HG03103 (cell line): ENCODE measurements at regions not wholly inside any gene's neighbourhood (a gene's known extent, or its start where the extent isn't known, plus 50 kb on each side); places are given as distances from the start of the nearest gene placed in this dataset.
"Not testable (repeated sequence)": the region's sequence is repeated elsewhere in the genome, so short reads cannot be mapped to it uniquely, and the experiment has no call there.

ENCODE experiments used
- ATAC-seq: cut with Tn5 transposase; IDR thresholded peaks from one replicate; pipeline ENCODE4 v1.9.1; 2021; ENCODE audit warnings: low read depth; ENCODE audit not compliant: unreplicated experiment

DNA sequence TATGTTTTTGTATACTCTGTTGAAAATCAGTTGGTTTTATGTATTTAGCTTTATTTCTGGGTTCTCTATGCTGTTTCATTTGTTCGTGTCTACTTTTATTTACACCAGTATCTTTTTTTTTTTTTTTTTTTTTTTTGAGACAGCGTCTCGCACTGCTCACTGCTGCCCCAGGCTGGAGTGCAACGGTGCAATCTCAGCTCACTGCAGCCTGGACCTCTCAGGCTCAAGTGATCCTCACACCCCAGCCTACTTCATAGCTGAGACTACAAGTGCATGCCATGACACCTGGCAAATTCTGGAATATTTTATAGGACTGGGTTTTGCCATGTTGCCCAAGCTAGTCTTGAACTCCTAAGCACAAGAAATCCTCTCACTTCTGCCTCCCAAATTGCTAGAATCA lies 869.4 kb upstream of the CDH6 start:
- ATAC-seq = no peak

DNA sequence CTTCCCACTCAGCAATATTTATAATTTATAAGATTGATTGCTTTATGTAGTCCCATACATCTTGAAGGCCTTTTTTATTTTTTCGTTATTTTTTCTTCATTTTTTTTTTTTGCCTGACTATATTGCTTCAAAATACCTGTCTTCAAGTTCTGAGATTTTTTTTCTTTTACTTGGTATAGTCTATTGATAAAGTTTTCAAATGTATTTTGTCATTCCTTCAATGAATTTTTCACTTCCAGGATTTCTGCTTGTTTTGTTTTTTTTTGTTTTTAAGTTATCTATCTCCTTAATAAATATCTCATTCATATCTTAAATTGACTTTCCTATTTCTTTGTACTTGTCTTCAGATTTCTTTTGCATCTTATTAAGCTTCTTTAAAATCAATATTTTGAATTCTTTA lies 905.6 kb upstream of the CDH6 start:
- no peak for ATAC-seq

DNA sequence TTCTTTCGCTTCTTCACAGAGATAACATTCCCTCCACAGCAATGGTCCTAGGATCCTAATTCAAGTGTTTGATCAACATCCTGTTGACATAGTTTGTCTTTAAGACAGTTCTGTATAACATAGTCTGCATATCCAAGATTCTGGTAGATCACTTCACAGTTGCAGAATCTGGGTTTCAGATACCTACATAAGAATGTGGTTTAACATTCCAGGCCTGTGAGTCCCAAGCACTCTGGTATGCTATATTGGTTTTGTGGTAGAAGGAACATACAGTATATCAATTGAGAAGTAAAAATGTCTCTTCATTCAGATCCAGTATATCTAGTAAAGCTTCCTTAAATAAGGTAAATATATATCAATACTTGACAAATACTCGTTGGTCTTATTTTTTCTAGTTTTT lies 914.2 kb upstream of the CDH6 start:
- no peak for ATAC-seq

DNA sequence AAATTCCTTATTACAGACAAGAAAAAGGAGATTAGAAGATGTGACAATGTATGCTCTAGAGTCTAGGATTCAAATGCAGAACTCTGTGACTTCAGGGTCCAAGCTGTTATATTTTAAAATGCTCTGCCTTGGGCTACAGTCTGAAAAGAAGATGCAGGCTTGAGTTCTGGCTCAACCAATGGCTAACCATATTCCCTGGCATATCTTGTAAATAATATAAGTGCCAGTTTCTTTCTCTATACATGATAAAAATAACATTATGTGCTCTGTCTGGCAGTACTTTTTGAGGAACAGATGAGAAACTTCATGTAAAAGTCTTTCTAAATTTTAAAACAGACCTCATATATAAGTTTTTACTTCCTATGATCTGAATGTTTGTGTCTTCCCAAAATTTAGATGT lies 926.5 kb upstream of the CDH6 start:
- ATAC-seq = no peak

DNA sequence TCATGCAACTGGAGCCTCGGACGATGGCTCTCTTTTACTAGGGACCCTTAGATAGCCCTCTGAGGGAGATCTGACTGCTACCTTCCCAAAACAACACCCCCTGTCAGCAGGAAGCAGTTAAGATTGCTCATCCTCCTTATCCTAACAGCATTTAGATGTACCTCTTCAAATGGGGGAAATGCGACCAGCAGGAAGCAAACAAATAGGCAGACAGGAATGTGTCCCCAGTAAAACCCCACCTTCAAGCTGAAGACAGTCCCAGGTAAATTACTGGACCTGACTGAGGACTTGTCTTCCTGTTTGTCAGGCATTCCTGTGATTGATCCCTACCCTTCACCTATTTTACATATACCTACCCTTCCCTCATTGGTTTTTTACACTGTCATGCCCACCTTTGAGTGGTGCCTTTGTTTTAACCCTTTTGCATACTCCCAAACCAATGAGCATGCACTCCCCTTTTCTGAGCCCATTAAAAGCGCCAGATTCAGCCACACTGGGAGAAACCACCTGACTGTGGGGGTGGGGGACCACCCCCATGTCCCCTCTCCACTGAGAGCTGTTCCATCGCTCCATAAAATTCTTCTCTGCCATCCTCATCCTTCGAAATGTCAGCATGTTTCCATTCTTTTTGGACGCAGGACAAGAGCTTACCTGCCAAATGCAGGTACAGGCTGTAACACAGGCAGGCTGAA lies 954.0 kb upstream of the CDH6 start:
- ATAC-seq = no peak

DNA sequence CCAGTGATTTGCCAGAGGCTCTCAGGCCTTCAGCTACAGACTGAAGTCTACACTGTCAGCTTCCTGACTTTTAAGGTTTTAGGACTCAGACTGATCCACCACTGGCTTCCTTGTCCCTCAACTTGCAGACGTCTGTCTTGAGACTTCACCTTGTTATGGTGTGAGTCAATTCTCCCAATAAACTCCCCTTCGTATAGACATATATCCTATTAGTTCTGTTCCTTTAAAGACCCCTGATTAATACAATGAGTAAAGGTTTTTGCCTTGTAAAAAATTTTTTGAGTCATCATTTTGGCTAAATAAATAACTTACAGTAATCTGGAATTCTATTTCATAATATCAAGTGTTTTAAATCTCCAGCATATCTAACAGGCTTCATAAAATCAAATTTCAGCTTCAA lies 956.3 kb upstream of the CDH6 start:
- no peak for ATAC-seq

- no peak for ATAC-seq
These were observed 983.7 kb upstream of the CDH6 start for GRCh38 chr5:30209755-30210154.

- ATAC-seq = no peak
These were observed 995.8 kb upstream of the CDH6 start for GRCh38 chr5:30197662-30198061.

DNA sequence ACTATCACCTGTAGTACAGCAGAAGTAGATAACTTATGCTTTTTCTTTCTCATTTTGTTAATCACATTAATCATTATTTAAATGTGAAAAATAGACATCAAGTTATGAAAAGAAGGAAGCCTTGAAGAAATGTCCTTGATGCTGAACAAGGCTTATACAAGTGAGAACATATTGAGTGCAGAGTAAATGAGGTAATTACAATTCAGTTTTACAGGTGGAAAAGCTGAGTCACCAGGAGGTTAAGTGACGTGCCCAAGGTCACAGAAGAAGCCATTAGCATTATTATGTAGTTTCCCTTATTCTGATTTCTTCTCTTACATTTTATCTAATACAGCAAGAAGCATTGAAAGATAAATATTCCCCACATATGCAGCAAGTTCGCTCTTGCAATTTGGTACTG lies 998.5 kb upstream of the CDH6 start:
- ATAC-seq = no peak

- ATAC-seq = no peak
These were observed 998.9 kb upstream of the CDH6 start for GRCh38 chr5:30194595-30194994.

DNA sequence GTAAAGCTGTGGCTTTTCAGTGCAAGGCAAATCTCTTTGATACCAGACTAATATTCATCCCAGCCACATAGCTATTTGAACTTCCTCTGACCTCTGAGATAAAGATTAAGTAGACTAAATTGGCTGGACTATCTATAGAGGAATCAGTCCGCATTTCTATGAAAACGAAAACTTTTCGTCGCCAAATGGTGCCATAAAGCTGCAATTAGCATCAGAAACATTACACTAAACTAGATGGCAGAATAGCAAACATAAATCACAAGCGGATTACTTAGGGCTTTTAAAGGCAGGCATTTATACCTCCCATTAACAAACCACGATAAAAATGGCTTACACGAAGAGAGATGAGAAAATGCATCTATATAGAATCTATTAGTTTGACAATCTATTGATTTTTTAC lies 1009.7 kb upstream of the CDH6 start:
- no peak for ATAC-seq

DNA sequence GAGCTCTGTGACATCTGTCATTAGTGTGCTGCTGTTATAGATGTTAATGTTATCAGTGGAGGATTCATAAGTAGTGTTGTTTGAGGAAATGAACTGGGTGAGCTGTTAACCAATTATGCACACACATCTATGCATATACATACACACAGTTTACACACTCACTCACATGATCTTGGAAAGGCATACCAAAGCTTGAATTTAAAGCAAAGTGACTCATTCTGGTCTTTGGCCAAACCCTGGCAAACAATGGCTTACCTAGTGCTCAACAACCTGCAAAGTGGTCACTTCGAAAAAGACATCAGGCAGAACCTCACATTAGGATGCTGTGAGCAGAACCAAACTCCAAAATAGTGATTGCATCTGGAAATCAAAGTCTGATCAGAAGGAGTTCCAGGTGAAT lies 1037.3 kb upstream of the CDH6 start:
- ATAC-seq = no peak

- no peak for ATAC-seq
These were observed 1041.1 kb upstream of the CDH6 start for GRCh38 chr5:30152431-30152830.

DNA sequence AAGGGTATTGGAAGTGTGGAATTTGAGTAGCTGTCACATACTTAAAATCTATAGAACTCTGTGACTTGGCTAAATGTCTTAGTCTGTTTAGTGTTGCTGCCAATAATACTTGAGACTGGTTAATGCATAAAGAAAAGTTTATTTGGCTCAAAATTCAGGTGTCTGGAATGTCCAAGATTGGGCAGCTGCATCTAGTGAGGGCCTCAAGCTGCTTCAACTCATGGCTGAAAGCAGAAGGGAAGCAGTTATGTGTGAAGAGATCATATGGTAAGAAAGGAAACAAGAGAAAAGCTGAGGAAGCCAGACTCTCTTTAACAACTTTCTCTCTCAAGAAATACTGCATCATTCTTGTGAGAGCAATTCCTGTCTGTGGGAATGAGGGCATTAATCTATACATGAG lies 1043.3 kb upstream of the CDH6 start:
- no peak for ATAC-seq

DNA sequence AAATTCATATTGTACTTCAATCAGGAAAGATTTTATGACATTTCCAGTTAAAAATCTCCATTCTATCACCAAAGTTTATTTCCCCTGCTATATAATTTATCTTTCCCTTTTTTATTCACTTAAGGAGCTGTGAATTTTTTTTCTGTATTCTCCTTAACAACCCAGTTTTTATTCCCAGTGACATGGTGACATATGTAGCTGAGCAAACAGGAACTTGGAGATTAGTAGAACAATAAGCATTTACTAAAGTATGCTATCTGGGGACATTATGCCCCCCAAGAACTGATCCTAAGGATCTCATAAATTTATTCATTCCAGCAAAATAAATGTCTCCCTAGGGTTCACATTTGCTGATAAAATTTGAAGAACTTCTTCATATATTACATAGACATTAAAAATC lies 1044.0 kb upstream of the CDH6 start:
- ATAC-seq = no peak

DNA sequence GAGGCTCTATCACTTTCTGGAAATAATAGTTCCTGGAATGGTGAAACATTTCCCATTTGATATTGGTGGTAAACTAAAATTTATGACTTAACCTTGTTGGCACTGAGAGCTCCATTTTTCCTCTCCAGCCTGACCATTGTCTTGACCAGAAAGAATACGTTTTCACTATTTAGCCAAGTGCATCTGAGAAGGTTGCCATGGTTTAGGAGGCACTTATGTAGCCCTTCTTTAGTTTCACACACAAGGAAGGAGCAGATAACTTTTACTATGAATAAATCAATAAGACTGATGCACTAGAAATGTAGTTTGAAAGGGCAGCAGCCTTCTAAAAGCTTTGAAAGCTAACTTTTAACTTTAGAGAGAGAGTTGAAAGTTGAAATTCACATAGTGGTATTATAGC lies 1045.5 kb upstream of the CDH6 start:
- no peak for ATAC-seq

GRCh38 chr5:30144059-30144458 lies 1049.4 kb upstream of the CDH6 start:
- not testable (repeated sequence) for ATAC-seq

DNA sequence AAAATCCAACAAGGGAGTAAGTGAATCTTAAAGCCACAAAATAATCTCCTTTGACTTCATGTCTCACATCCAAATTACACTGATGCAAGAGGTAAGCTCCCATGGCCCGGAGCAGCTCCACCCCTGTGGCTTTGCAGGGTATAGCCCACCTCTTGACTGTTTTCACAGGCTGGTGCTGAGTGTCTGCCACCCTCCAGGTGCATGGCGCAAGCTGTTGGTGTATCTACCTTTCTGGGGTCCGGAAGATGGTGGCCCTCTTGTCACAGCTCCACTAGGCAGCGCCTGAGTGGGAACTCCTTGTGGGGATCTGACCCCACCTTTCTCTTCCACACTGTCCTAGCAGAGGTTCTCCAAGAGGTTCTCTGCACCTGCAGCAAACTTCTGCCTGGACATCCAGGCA lies 1051.1 kb upstream of the CDH6 start:
- ATAC-seq = no peak

DNA sequence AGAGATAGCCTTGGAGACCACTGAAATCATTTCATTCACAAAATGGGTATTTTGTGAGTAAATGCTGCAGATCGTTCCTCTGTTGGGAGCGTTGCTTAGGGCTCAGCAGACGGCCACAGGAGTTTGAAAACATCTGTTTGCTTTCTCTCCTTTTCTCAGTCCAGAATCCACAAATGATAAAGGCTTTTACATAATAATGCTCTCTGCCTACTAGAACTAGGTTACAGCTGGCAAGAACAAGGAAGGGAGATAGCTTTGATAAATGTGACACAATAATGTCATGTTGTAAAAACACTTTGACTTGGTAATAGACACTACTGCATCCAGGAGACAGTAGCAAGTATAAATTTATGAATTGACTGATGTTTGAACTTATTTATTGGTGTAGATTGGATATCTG lies 1072.4 kb upstream of the CDH6 start:
- ATAC-seq = no peak

DNA sequence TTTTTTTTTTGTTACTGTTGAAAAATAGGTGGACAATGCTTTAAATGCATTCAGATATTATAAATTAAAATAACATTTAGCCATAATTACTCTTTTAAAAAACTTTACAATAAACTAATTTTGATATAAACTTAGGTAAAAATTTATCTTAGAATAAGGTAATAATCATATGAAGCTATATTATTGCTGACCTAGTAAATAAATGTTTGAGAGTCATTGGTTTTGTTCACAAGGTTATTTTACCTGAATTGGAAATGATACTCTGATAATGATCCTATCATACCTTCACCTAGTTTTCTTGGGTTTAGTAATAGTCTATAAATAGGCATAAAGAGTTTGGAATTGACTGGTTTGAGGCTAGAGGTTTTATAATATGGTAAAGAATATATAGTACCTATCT lies 1076.4 kb upstream of the CDH6 start:
- no peak for ATAC-seq

GRCh38 chr5:30113542-30113941 lies 1079.9 kb upstream of the CDH6 start:
- ATAC-seq = no peak

DNA sequence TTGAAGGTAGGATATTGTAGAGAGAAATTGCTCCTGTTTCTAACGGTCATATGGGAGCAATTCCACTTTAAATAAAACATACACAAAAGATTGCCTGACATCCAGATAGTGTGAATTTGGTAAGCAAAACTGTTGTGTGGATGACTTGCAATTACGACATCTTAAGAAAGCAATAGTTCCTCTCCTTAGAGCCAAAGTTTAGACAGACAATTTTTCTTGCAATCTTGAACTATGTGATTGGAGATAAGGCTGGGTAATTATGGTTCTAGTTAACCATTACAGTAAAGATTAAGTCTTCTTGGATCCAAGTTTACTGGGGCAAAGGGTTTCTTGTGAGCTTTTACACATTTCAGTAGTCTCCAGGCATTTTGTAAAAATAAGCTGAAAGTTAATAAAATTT lies 1080.6 kb upstream of the CDH6 start:
- no peak for ATAC-seq

DNA sequence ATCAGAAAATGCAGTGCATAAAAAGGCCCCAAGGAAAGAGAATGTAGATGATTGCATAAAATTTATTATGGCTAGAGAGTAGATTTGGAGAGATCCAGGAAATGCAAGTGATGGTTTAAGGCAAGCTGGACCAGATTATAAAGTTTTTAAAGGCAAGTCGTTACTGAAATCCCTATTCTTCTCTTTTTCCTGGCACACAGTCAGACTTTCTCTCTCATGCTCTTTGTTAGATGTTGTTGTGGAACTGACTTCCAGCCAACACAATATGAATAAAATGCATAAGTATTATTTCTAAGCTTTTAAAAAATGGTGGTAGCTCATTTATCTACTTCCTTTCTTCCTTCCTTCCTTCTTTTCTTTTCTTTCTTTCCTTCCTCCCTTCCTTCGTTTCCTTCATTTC lies 1085.4 kb upstream of the CDH6 start:
- ATAC-seq = no peak
